RCC 7860 (cell line): ENCODE measurements at regions not wholly inside any gene's neighbourhood (a gene's known extent, or its start where the extent isn't known, plus 50 kb on each side); places are given as distances from the start of the nearest gene placed in this dataset.

Experiments
- DNase-seq: peaks from one replicate; pipeline ENCODE4 v3.0.0-alpha.2; 2015; ENCODE audit warnings: low spot score
- FAIRE-seq: peaks from 2 replicates; lab custom pipeline; 2012; peaks lifted over from hg19 to GRCh38; lab: Jason Lieb, UNC

- no peak for FAIRE-seq
- no peak for DNase-seq
Measured at GRCh38 chr5:110104726-110105669, 415.3 kb downstream of the MAN2A1 start.

DNA sequence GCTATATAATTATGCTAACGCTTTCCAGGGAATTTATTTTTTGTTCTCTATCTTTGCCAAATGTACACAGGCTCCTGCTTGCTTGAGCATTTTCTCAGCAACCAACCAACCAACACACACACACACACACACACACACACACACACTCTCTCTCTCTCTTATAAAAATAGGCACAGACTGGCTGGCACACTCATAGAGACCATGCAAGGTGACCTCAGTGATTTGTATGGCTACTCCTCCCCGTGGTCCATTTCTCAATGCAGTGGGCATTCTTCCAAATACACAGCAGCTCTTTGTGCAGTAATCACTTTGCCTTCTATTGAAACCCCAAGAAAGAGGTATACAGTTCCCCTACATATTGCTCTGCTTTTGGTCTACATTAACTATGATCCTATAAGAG, 416.0 kb downstream of the MAN2A1 start:
- DNase-seq, result no peak
- no peak for FAIRE-seq

DNA sequence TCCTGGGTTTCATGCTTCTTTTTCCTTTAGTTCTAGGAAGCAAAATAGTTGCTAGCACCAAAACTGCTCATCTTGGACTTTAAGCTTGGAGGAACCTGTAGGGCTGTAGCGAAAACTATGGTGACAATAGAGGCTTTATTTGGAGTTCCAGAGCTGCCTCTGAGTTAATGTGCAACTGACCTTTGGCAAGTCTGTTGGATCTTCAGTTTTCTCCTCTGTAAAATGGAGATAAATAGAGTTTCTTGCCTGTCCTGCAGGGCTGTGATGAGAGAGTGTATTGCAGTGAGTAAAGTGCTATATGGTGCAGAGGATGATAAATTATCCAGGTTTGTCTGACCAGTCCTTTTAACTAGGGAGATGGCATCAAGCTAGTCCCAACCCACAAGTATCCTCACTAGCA, 417.0 kb downstream of the MAN2A1 start:
- no peak for DNase-seq

DNA sequence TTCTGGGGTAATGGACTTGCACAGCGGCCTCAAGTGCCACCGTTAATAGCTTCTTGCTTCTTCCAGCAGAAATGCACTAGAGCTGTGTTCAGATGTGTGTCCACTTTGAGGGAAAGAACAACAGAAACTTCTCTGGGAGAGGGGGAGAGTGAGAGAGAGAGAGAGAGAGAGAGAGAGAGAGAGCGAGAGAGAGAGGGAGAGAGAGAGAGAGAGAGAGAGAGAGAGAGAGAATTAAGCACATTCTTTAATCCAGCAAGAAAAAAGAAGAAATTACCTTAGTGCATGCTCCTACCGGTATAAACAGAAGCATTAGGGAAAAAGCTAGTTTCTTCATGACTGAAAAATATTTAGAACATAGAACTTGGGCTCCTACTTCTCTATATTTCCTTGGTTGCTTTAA, 418.8 kb downstream of the MAN2A1 start:
- DNase-seq (no peak), FAIRE-seq (no peak)

More for the DNA sequence above, 417.0 kb downstream of the MAN2A1 start:
- no peak for FAIRE-seq

- FAIRE-seq (no peak), DNase-seq (no peak)
Measured at GRCh38 chr5:110109667-110110066, 419.9 kb downstream of the MAN2A1 start.

DNA sequence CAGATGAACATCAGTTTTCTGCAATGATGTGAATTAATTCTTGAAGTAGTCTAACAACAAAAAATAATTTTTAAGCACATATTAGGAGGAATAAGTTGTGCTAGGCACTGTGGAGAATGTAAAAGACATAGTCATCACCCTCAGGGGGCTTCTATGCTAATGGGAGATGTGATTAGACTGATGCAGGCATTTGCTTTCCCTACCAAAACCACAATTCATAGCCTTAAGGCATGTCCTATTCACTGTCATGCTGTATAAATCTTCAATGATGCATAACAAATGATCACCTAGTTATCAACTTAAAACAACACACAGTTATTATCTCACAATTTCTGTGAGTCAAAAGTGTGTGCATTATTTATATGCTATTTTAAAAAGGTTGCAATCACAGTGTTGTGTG, 422.6 kb downstream of the MAN2A1 start:
- DNase-seq (no peak), FAIRE-seq (no peak)

DNA sequence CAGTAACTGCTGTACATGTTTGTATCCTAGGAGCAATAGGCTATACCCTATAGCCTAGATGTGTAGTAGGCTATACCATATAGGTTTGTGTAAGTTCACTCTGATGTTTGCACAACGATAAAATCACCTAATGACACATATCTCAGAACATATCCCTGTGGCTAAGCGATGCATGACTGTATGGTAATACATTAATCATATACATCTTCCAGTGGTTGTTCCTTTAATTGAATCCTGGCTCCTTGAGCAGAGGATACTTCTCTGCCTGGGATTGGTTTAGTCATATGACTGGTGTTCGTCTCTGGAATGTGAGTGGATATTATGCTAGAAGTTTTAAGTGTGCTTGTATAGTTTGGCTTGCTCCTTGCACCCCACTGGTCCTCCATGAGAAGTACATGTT, 425.8 kb downstream of the MAN2A1 start:
- FAIRE-seq, result no peak
- no peak for DNase-seq

GRCh38 chr5:110116539-110116938, 426.8 kb downstream of the MAN2A1 start:
- FAIRE-seq (no peak), DNase-seq (no peak)

DNA sequence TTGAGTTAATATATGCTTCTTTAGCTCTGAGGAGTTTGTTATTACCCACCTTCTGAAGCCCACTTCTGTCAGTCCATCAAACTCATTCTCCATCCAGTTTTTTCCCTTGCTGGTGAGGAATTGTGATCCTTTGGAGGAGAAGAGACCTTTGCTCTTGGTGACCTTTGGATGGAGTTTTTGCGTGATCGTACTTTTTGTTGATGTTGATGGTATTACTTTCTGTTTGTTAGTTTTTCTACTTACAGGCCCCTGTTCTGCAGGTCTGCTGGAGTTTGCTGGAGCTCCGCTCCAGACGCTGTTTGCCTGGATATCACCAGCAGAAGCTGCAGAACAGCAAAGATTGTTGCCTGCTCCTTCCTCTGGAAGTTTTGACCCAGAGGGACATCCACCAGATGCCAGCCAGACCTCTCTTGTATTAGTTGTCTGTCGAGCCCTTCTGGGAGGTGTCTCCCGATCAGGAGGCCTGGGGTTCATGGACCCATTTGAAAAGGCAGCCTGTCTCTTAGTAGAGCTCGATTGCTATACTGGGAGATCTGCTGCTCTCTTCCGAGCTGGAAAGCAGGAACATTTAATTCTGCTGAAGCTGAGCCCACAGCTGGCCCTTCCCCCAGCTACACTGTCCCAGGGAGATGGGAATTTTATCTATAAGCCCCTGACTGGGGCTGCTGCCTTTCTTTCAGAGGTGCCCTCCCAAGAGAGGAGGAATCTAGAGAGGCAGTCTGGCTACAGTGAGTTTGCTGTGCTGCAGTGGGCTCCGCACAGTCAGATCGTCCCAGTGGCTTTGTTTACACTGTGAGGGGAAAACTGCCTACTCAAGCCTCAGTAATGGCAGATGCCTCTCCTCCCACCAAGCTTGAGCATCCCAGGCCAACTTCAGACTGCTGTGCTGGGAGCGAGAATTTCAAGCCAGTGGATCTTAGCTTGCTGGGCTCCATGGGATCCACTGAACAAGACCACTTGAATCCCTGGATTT, 445.5 kb downstream of the MAN2A1 start:
- DNase-seq (no peak), FAIRE-seq (no peak)

- no peak for FAIRE-seq
- no peak for DNase-seq
Measured at GRCh38 chr5:110150199-110150598, 460.5 kb downstream of the MAN2A1 start.

- DNase-seq, result peak; percentile 17
- no peak for FAIRE-seq
Measured at GRCh38 chr5:110159202-110159601, 469.5 kb downstream of the MAN2A1 start.

GRCh38 chr5:110161162-110161561, 471.4 kb downstream of the MAN2A1 start:
- FAIRE-seq (no peak), DNase-seq (no peak)

- DNase-seq (no peak), FAIRE-seq (no peak)
Measured at GRCh38 chr5:110165366-110165765, 475.6 kb downstream of the MAN2A1 start.

GRCh38 chr5:110167384-110167783, 477.7 kb downstream of the MAN2A1 start:
- DNase-seq (no peak), FAIRE-seq (no peak)

DNA sequence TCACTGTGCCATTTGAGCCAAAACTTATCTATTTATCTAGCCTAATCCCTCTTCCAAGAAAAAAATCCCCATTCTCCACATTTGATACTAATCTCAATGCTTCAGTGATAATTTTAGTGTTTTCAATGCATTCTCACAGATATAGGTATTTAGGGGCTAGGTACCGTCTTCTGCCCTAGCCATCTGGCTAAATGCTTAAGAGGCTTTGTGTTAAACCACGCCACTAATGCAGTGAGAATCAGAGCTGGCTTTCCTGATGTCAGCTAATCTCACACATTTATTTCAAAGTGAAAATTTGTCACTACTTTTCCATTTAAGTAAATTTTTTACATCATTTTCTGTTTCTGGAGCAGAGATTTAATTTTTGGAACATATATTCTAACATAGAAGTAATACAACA, 479.7 kb downstream of the MAN2A1 start:
- FAIRE-seq (no peak), DNase-seq (no peak)

DNA sequence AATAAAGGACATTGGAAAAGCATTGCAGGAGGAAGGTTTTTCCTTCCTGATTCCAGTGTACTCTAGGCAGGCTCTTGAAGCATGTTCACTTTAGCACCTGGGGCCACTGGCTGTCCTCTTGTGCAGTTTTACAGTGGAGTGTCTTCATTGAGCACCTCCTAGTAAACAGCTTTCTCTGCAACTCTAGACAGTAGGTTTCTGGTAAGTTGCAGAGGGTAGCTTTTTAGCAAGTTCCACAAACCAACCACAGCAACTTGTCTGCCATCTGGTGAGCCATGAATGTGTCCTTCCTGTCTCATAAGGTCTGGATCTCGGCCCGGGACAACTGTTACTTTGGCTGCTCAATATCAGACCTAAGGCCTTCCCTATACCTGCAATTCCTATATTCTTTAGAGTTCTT, 488.0 kb downstream of the MAN2A1 start:
- DNase-seq (no peak), FAIRE-seq (no peak)

- FAIRE-seq (no peak), DNase-seq (no peak)
Measured at GRCh38 chr5:110179321-110179720, 489.6 kb downstream of the MAN2A1 start.

DNA sequence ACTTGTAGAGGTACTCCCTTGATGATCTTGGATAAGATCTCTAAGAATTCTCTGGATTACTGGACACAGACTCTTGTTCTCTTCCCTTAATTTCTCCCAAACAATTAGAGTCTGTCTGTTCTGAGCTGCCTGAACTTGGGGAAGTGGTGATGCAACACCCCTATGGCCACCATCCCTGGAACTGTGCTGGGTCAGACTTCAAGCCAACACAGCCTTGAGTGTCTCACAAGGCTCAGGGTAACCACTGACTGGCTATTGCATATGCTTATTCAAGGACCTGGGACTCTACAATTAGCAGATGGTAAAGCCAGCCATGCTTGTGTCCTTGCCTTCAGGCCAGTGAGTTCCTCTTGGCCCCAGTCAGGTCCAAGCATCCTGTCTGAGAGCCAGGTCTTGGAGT, 504.5 kb downstream of the MAN2A1 start:
- DNase-seq (no peak), FAIRE-seq (no peak)

- DNase-seq (no peak), FAIRE-seq (no peak)
Measured at GRCh38 chr5:110195288-110195687, 505.6 kb downstream of the MAN2A1 start.

DNA sequence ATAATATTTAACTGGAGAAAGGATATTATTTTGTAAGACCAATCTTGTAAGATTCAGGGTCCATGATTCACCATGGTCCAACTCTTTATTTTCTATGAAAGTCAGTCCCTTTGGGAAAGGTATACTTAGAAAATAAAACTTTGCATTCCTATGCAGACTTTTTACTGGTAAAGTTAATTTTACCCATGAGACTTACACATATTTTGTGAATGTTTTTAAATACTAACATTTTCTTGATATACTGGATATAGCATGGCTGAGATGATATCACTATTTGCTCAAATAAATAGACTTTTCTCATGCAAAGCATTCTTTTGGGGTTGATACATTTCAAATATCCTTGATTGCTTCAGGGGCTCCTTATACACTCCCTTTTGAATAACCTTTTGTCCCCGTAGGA, 512.1 kb downstream of the MAN2A1 start:
- DNase-seq (no peak), FAIRE-seq (no peak)

- FAIRE-seq (no peak), DNase-seq (no peak)
Measured at GRCh38 chr5:110203661-110204060, 513.9 kb downstream of the MAN2A1 start.

DNA sequence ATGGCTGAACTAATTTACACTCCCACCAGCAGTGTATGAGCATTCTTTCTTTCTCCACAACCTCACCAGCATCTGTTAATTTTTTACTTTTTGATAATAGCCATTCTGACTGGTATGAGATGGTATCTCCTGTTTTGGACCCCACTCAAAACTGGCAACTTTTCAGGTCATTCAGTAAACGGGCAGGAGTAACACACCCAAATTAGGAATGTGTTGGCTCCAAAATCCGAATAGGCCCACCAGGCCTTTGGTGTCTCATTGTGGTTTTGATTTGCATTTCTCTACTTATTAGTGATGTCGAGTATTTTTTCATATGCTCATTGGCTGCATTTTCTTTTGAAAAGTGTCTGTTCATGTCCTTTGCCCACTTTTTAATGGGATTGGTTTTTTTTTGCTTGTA, 517.1 kb downstream of the TMEM232 start:
- DNase-seq, result no peak
- FAIRE-seq, result no peak
